ENCODE measurements at regions not wholly inside any gene's neighbourhood (a gene's known extent, or its start where the extent isn't known, plus 50 kb on each side); places are given as distances from the start of the nearest gene placed in this dataset.

DNA sequence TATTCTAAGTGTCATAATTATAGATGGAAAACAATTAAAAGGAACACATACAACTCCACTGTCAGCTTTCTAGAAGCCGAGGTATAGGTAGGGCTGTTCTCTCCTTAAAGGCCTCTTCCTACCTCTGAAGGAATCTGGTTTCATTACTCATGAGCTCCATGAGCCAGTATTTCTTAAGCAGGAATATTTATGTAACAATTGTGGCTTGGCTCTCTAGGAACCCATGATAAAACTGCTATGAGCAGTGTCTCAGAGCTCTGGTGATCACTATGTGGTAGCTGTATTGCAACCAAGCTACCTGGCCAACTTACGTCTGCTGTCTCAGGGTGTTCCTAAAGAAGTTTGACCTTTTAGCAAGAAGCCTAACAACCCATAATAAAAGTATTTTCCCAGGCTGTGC lies 157.7 kb downstream of the CEP120 start:
- Histone ChIP-seq H3K4me3 (no peak overlapping the region), H3K4me1 (no peaks in the 10 kb centered on the region), H3K36me3 (no peaks in the 10 kb centered on the region), H3K27me3 (no peaks in the 10 kb centered on the region), H3K9me3 (no peaks in the 10 kb centered on the region), H3K27ac (no peak overlapping the region)
- intact Hi-C loops (cut with DNase I; ENCODE audit: low total_unique reads), result no loop called here
- DNase-seq (ENCODE audit: low spot score in 2 of 2), result no peak
- TF ChIP-seq POLR2AphosphoS5 (IDR thresholded peaks at IDR 0.05) (no peak), POLR2A (IDR thresholded peaks at IDR 0.05) (no peak)
- TF ChIP-seq, protein P1, sequence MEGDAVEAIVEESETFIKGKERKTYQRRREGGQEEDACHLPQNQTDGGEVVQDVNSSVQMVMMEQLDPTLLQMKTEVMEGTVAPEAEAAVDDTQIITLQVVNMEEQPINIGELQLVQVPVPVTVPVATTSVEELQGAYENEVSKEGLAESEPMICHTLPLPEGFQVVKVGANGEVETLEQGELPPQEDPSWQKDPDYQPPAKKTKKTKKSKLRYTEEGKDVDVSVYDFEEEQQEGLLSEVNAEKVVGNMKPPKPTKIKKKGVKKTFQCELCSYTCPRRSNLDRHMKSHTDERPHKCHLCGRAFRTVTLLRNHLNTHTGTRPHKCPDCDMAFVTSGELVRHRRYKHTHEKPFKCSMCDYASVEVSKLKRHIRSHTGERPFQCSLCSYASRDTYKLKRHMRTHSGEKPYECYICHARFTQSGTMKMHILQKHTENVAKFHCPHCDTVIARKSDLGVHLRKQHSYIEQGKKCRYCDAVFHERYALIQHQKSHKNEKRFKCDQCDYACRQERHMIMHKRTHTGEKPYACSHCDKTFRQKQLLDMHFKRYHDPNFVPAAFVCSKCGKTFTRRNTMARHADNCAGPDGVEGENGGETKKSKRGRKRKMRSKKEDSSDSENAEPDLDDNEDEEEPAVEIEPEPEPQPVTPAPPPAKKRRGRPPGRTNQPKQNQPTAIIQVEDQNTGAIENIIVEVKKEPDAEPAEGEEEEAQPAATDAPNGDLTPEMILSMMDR (IDR thresholded peaks at IDR 0.05), result no peak

DNA sequence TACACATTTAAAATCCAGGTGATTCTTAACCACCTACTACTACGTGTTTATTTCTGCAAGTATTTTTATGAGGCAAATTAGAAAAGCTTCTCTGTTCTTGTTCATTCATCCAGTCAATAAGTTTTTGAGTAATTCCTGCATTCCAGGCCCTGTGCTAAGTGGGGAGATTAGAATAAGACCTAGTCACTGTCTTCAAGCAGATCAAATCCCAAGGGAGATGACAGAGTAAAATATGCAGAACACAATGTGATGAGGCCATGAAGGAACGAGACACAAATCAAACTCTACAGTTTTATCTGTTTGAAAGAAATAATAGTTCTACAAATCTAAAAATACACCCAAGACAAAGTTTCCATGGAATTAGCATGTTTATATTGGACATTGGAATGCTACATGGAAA lies 158.8 kb downstream of the CEP120 start:
- no peak overlapping the region for H3K27ac ChIP-seq

DNA sequence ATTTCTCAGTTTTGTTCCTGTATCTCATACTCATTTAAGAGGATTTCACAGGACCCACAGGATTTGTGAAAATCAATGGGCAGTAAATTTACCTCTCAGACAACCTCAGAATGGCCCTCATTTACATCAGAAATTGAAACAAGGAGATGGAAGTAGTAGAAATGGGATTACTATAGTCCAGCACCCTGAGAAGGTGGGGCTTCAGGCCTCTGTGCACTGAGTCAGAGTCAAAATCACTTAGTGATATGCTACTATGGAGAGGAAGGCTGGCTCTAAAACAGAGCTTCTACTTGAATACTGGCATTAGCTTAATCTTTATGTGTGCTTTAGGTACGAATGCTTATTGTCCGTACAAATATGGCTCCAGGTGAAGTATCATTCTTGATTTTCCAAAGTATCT lies 159.3 kb downstream of the CEP120 start:
- H3K27ac ChIP-seq, result no peak overlapping the region

More for the DNA sequence above, 158.8 kb downstream of the CEP120 start:
- Histone ChIP-seq H3K9me3 (no peaks in the 10 kb centered on the region), H3K27me3 (no peaks in the 10 kb centered on the region), H3K4me1 (no peaks in the 10 kb centered on the region), H3K36me3 (no peaks in the 10 kb centered on the region), H3K4me3 (no peak overlapping the region)
- DNase-seq (ENCODE audit: low spot score in 2 of 2), result no peak
- intact Hi-C loops (cut with DNase I; ENCODE audit: low total_unique reads), result no loop called here
- TF ChIP-seq POLR2AphosphoS5 (IDR thresholded peaks at IDR 0.05), result no peak
- TF ChIP-seq POLR2A (IDR thresholded peaks at IDR 0.05), result no peak
- TF ChIP-seq, protein P1 (IDR thresholded peaks at IDR 0.05), result no peak

DNA sequence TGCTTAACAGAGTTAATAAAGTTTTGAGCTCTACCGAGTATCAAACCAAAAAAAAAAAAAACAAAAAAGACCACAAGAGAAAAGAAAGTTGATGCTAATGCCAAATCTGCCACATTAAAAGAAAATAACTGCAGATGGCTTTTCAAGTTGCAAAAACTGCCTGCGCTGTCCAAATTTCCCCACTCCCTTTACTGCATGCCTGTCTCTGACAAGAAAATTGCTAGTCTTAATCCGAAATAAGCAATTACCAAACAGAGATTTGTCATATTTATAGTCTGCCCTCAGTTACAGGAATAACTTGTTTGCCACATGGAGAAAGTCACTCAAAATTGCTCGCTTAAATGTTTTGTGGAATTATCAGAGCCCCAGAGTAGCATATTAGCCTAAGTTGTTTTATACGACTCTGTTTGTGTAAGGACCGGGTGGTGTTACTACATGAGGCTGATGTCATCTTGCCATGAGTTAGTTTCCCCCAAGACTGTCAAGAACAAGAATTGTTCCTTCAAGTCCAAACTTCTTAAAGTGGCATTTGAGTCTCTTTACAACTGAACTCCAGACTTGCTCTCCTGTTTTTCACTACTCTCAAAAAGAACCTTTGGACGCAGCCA lies 160.9 kb downstream of the CEP120 start:
- Histone ChIP-seq H3K36me3 (no peaks in the 10 kb centered on the region), H3K4me3 (no peak overlapping the region), H3K27me3 (no peaks in the 10 kb centered on the region), H3K27ac (no peak overlapping the region), H3K4me1 (no peaks in the 10 kb centered on the region), H3K9me3 (no peaks in the 10 kb centered on the region)
- intact Hi-C loops (cut with DNase I; ENCODE audit: low total_unique reads), result no loop called here
- DNase-seq (ENCODE audit: low spot score in 2 of 2), result no peak
- TF ChIP-seq, protein P1 (IDR thresholded peaks at IDR 0.05), result no peak
- TF ChIP-seq POLR2A (IDR thresholded peaks at IDR 0.05), result no peak
- TF ChIP-seq POLR2AphosphoS5 (IDR thresholded peaks at IDR 0.05), result no peak

More for the DNA sequence above, 159.3 kb downstream of the CEP120 start:
- no peak for DNase-seq (ENCODE audit: low spot score in 2 of 2)
- Histone ChIP-seq H3K27me3 (no peaks in the 10 kb centered on the region), H3K4me1 (no peaks in the 10 kb centered on the region), H3K36me3 (no peaks in the 10 kb centered on the region), H3K4me3 (no peak overlapping the region), H3K9me3 (no peaks in the 10 kb centered on the region)
- TF ChIP-seq POLR2A (IDR thresholded peaks at IDR 0.05) (no peak), POLR2AphosphoS5 (IDR thresholded peaks at IDR 0.05) (no peak)
- TF ChIP-seq, protein P1 (IDR thresholded peaks at IDR 0.05), result no peak
- intact Hi-C loops (cut with DNase I; ENCODE audit: low total_unique reads), result no loop called here

DNA sequence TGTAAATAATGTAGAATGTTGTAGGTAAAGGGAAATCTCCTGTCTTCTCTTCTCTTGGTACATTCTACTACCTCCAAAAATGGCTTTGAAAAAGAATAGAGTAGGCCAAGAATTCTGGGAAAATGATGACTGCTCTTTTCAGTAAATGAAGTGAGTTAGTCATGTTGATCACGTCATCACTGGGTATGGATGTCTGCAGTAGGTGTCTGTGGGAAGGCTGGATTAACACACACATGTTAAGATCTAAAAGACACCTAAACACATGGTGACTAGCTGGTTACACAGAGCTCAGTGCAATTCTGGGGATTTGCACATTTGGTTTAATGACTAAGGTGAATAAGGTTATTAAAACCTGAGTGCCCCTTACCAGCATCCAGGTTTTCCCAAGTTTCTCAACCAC lies 161.5 kb downstream of the CEP120 start:
- no peaks in the 10 kb centered on the region for H3K36me3 ChIP-seq
- intact Hi-C loops (cut with DNase I; ENCODE audit: low total_unique reads), result no loop called here
- TF ChIP-seq POLR2AphosphoS5 (IDR thresholded peaks at IDR 0.05) (no peak), POLR2A (IDR thresholded peaks at IDR 0.05) (no peak)
- TF ChIP-seq, protein P1 (IDR thresholded peaks at IDR 0.05), result no peak
- H3K9me3 ChIP-seq, result peaks cover 0 to 4% of the 10 kb centered on the region in 2 donors
- no peaks in the 10 kb centered on the region for H3K4me1 ChIP-seq
- no peak overlapping the region for H3K27ac ChIP-seq
- H3K4me3 ChIP-seq, result no peak overlapping the region
- H3K27me3 ChIP-seq, result no peaks in the 10 kb centered on the region
- DNase-seq (ENCODE audit: low spot score in 2 of 2), result no peak

Data from breast epithelium (tissue), 4 donors.